AG10803 (cell line): ENCODE measurements at regions not wholly inside any gene's neighbourhood (a gene's known extent, or its start where the extent isn't known, plus 50 kb on each side); places are given as distances from the start of the nearest gene placed in this dataset.

Source experiments
- DNase-seq: peaks from one replicate; pipeline ENCODE4 v3.0.0; 2010; ENCODE audit warnings: low read depth
- H3K4me3 ChIP-seq: 2 replicates; pipeline ENCODE4 v1.5.1; 2011; ENCODE audit warnings: mild to moderate bottlenecking, low read length, control low read depth
- CTCF ChIP-seq: conservative IDR thresholded peaks from 2 replicates; pipeline ENCODE4 v1.5.1; 2011; ENCODE audit warnings: mild to moderate bottlenecking, low read length, control low read depth, inconsistent platforms

- no peak for TF ChIP-seq CTCF
- H3K4me3 ChIP-seq: no peak overlapping the region
- no peak for DNase-seq
These were observed 53.4 kb upstream of the NAV3 start for GRCh38 chr12:77777274-77777673.

DNA sequence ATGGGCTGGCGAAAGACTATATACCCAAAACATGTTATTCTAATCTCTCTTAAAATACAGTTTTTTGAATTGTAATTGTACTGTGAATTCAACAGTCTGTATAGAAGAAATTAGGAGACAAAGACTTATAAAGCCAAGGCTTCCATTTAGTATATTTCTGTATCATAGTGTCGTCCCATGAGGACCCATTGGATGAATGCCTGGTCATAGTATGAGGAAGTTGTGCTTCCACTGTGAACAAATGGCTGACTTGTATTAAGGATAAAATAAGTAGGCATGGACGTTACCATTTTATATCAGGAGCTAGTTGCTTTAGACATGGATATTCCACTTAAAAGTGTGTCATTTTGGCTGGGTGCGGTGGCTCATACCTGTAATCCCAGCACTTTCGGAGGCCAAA lies 55.9 kb upstream of the NAV3 start:
- no peak for DNase-seq
- no peak for TF ChIP-seq CTCF
- no peak overlapping the region for H3K4me3 ChIP-seq

DNA sequence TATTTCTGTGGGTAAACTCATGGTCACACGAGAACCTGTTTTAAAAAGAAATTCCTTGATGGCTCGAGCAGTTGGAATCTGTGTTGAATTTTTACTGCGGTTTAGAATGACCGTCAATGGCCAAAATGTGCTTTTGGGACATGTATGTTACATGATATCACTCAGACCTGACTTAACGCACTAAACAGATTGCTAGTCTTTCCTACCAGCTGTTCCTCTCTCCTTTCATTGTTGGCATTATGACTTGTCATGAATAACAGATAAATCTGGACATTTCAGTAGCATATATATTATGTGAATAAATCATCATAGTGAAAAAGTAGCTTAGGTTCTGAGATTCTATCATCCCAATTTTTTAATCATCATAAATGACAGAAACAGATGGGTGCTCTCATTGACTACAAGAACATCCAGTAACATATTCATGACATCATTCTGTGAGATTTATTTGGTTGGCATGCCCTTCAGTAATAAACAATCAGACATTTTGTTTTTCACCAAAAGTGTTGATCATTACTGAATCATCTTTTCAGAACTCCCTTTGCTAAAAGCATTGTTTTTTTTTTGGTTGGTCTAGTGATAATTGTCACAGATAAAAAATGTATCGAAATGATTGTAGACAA lies 57.9 kb upstream of the NAV3 start:
- no peak overlapping the region for H3K4me3 ChIP-seq
- DNase-seq: no peak
- no peak for TF ChIP-seq CTCF

DNA sequence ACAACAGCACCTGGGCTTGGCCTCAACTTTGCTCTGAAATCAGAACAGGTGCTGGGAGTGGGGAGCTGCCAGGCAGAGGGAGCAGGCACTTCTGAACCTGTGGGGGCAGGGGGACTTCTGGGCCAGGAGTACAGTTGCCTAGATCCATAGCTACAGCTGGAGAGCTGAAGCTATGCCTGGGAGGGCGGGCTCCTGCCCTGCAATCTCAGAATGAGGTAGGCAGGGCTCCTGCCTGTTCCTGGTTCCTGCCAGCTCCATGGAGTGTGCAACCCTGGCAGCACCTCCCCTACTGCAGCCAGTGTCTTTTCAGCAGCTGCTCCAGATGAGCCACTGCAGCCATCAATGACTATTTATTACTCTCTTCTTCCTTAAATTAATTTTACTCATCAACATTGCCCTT lies 62.1 kb upstream of the NAV3 start:
- DNase-seq: no peak
- no peak overlapping the region for H3K4me3 ChIP-seq
- no peak for TF ChIP-seq CTCF

GRCh38 chr12:77767756-77768343 lies 62.8 kb upstream of the NAV3 start:
- no peak for DNase-seq
- TF ChIP-seq CTCF: no peak
- no peak overlapping the region for H3K4me3 ChIP-seq

GRCh38 chr12:77767335-77767734 lies 63.4 kb upstream of the NAV3 start:
- DNase-seq: no peak

More at GRCh38 chr12:77767335-77767734, 63.4 kb upstream of the NAV3 start:
- no peak overlapping the region for H3K4me3 ChIP-seq
- TF ChIP-seq CTCF: no peak
